Stimulated activated CD8-positive, alpha-beta memory T cell treated with anti-CD3 and anti-CD28 coated beads, Interleukin-7, amount 100 ng/mL, for 24 hours (primary cell): ENCODE measurements at regions not wholly inside any gene's neighbourhood (a gene's known extent, or its start where the extent isn't known, plus 50 kb on each side); places are given as distances from the start of the nearest gene placed in this dataset.

Experiments
- DNase-seq: peaks from one replicate; pipeline ENCODE4 v3.0.0-alpha.2; 2020; ENCODE audit warnings: low read depth

- DNase-seq: no peak
Observed at GRCh38 chr3:43950775-43951174, 260.0 kb downstream of the ABHD5 start.

DNA sequence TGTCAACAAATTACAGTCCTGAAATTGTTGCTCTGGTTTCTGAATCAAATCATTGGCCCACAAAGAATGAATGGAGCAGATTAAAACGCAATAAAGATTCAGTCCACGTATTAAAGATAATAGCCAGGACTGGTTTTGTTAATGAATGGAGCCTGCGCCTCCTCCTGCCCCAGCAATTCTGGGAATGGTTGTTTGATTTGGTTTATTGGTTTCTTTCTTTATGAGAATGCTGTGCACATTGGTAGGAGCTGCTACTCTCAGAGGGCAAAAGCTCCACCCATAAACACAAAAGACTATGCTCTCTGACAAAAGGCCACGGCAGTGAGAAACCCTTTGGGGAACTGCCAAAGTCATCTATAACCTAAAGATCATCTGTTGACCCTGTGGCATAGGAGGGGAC is 261.1 kb downstream of the ABHD5 start:
- DNase-seq: no peak

DNA sequence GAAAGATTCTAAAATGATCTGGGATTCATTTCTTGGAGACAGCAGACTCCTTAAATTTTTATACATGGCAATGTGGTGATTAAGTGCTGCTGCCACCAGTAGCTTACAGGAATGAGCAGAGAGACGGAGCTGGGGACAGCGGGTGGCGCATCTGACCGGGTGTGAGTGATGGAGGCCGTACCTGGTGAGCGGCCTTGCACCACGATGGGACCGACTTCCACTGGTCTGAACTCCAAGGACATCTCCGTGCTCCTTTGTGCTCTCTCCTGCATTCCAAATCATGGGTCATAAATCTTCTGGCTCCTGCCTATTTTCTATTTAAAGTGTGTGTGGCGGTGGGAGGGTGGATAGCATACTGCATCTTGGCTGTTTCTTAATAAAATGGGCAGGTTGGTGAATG is 262.6 kb downstream of the ABHD5 start:
- no peak for DNase-seq

GRCh38 chr3:43953814-43954692 is 263.3 kb downstream of the ABHD5 start:
- DNase-seq: no peak

DNA sequence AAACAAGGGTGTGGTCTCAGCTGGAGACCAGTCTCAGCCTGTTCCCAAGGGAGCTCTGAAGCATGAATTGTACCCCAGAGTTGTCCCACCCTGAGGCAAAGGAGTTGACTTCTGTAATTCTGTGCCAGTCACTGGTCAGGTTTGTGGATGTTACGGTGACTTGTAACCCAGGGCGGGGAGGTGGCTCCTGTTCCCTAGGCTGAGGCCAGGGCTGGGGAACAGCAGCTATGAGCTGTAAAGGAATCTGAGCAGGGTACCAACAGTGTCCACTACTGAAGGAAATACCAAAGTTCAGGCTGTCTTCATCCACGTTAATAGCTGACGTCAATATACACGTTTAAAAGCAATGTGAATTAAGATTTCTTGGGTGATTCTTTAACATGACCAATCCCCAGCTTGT is 266.2 kb downstream of the ABHD5 start:
- no peak for DNase-seq

DNA sequence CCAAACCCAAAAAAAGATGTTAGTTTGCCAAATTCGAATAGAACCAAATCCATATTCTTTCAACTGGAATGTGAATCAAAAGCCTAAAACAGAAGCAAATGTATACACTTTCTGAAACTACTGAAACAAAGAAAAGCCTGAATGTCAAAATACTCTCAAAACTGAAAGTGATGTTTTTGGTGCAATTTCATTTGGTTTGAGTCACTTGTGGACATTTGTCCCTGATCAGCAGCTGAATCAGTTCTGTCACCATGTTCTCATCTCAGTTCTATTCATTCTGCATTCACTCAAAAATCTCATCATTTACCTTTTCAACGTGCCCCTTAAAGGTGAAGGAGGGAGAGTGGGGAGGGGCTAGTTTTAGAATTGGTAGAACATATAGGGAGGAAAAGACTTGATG is 266.8 kb downstream of the ABHD5 start:
- DNase-seq: no peak

DNA sequence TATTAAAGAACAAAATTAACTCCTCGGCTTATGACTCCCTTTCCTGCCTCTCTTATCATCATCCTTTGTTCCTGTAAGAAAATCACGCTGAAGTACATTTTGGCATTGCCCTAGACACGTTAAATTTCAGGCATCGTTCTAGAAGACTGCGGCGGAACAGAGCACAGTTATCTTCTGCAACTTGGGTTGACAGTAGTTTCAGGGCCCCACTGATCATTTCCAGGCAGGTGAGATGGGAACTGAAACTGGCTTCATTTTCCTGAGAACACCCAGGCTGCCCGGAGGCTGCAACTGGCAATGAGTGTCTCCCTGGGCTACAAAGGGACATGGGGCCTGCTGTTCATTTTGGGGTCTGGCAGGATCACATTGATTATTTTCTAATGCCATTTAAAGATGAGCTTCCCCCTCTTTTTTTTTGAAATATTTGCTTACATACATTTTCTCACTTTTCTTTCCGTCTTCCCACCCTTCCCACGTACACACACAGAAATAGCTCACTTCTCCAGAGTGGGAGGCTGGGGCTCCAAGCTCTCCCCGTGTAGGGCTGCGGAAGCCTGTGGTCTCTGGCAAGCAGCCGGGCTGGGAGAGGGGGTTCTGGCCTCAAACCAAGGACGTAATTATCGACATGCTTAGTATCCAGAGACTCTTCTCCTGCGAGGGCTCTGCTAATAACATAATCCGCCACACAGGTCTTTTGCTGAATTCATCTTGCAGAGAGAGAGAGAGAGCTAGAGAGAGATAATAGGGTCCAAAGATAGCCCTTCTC is 267.4 kb downstream of the ABHD5 start:
- no peak for DNase-seq

GRCh38 chr3:43958973-43959372 is 268.2 kb downstream of the ABHD5 start:
- DNase-seq: no peak

GRCh38 chr3:43959498-43960447 is 269.0 kb downstream of the ABHD5 start:
- no peak for DNase-seq

GRCh38 chr3:43960448-43960840 is 269.7 kb downstream of the ABHD5 start:
- DNase-seq: no peak

DNA sequence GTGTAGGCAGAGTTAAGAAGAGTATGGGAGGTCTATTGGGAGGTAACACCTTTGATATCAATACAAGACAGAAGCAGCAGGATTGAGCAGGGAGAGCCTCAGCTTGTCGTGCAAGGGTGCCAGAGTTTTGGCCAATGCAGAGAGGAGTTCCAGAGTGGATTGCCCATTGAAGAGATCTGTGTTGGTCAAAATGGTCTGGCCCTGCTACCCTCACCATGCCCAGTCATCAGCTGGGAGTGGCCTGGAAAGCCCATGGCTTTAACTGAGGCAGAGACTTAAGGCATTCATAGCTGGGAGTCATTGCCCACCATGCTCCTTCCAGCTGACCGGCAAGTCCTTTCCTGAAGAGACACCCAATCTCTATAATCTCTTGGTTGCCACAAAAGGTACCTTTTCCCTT is 271.3 kb downstream of the ABHD5 start:
- no peak for DNase-seq

DNA sequence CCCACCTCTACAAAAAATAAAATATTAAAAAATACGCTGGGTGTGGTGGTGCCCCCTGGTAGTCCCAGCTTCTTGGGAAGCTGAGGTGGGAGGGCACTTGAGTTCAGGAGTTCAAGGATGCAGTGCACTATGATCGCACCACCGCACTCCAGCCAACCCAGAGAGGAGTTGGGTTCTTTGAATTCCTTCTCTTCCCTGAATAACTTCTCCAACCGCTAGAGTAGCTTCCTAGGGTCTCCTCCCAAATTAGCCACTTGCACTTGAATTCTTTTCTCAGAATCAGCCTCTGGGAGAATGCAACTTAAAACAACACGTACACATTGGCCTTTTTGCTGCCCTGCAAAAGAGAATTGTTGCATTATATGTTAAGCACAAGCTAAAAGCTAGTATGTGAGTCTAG is 272.5 kb downstream of the ABHD5 start:
- no peak for DNase-seq

DNA sequence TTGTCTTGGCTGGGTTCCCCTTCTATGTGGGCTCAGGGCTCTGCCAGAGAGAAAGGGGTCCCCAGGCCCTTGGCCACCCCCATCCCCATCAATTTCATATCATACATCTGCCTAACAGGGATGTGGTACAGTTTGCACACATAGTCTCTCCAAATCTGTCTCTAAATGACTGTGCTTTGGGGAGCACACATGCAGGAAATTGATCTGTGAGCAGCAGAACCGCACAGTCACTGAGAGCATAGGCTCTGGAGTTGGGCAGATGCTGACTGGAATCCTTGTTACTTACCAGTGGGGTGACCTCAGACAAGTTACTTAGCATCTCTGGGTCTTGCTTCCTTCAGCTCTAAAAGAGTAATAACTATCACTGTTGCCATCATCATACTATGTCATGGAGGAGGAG is 273.9 kb downstream of the ABHD5 start:
- no peak for DNase-seq

DNA sequence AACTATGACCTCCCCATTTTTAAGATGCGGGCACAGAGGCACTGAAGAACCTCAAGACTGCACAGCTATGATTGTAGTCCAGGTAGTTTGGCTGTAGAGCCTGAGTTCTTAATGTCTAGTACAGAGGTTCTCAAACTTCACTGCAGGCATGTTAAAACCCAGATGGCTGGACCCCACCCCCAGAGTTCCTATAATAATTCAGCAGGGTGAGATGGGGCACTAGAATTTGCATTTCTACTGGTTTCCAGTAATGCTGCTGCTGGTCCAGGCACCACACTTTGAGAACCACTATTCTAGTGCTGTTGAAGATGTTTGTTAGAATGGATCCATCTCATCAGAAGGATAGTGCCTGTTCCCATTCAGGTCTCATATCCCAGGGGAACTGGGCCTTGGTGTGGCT is 274.9 kb downstream of the ABHD5 start:
- no peak for DNase-seq

DNA sequence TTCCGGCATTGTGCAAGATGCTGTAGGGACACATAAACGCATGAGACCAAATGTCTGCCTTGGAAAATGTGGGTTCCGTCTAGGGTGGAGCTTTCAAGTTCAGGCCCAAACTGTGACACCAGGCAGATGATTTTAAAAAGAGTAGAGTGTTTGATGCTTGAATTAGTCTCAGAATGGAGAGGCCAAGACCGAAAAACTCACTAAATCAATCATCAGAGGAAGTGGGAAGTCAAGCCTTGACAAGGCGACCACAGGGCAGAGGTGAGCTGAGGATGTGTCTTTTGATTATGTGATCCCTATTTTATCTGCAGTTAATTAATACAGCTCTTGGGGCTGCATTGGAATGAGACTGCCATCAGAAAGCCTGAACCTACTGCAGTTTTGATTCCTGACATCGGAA is 275.4 kb downstream of the ABHD5 start:
- DNase-seq: no peak

- no peak for DNase-seq
Observed at GRCh38 chr3:43966530-43966929, 275.2 kb upstream of the TOPAZ1 start.

GRCh38 chr3:43968465-43968864 is 273.2 kb upstream of the TOPAZ1 start:
- no peak for DNase-seq

DNA sequence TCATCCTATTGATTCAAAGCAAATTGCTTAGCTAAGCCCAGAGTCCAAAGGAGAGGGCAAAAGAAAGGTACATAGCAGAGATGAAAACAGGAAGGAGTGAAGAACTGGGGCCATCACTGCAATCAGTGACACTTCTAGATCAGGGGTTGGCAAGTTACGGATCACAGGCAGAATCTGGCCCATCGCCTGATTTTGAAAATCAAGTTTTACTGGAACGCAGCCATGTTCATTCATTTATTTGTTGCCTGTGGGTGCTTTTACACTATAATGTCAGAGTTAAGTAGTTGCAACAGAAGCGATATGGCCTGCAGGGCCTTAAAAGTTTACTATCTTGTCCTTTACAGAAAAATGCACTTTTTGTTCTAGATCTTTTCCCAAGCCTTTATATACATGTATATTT is 271.7 kb upstream of the TOPAZ1 start:
- no peak for DNase-seq

DNA sequence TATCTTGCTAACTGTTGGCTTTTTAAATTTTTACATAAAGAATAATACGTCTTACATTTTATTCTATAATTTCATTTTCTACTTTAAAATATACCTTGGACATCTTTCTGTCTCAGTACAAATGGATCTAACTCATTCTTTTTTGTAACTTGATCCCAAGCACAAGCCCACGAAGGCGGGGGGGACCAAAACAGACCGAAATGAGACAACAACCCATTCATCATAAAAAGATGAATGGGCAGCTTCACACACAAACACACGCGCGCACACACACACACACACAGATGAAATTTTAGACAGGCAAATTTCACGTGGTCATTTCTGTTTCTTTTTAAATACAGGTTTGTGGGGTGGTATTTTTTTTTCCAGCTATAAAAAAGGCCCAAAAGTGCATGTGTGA is 271.3 kb upstream of the TOPAZ1 start:
- DNase-seq: no peak

GRCh38 chr3:43970920-43971319 is 270.8 kb upstream of the TOPAZ1 start:
- no peak for DNase-seq

- no peak for DNase-seq
Observed at GRCh38 chr3:43971486-43971885, 270.2 kb upstream of the TOPAZ1 start.

DNA sequence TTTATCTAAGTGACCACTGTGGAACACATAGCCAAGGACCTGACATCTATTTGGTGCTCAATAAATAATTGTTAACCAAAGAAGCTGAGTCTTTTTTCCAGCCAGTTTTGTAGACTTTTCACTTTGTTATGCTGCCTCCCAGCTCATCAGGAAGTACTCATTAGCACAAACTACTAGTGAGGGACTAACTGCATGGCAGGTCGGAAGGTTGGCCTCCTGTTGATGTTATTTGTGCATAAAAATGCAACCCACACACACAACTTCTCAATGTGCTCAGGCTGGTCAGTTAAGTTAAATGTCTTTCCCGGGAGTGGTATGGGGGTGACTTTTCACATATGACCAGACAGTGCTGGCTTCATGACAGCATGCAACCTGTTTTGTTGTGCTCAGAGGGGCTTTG is 263.0 kb upstream of the TOPAZ1 start:
- no peak for DNase-seq
